Thyroid gland (tissue), 4 donors: ENCODE measurements at regions not wholly inside any gene's neighbourhood (a gene's known extent, or its start where the extent isn't known, plus 50 kb on each side); places are given as distances from the start of the nearest gene placed in this dataset.

Source experiments
- CTCF ChIP-seq, 6 experiments: fragments of 200-600 bp in 3 of 6; fragments of 450-650 bp in 3 of 6; sonication (generic) in 3 of 6; IDR thresholded peaks; one replicate each; pipeline ENCODE4 v1.5.1; 2016 to 2019; ENCODE audit warnings: antibody characterized with exemption in 6 of 6, mild to moderate bottlenecking in 2 of 6, inconsistent platforms in 1 of 6, moderate library complexity in 1 of 6
- POLR2A ChIP-seq, 2 donors: fragments of 450-650 bp; IDR thresholded peaks; one replicate each; pipeline ENCODE4 v1.6.1; 2017; ENCODE audit warnings: antibody characterized with exemption in 2 of 2, mild to moderate bottlenecking in 2 of 2, moderate library complexity in 1 of 2

- TF ChIP-seq CTCF (IDR thresholded peaks at IDR 0.05) (no peak), POLR2A (IDR thresholded peaks at IDR 0.05) (no peak)
Measured at GRCh38 chrX:139058831-139059495, 347.4 kb upstream of the FGF13 start.
